Kidney epithelial cell (primary cell): ENCODE measurements at regions not wholly inside any gene's neighbourhood (a gene's known extent, or its start where the extent isn't known, plus 50 kb on each side); places are given as distances from the start of the nearest gene placed in this dataset.

Experiments used
- DNase-seq: peaks from one replicate; pipeline ENCODE4 v3.0.0-alpha.2; 2010; ENCODE audit warnings: low read depth
- H3K27me3 ChIP-seq: 2 replicates; pipeline ENCODE4 v1.6.0; 2011; ENCODE audit warnings: low read length; ENCODE audit not compliant: control insufficient read depth, insufficient read depth
- H3K36me3 ChIP-seq: 2 replicates; pipeline ENCODE4 v1.5.1; 2011; ENCODE audit warnings: low read length; ENCODE audit not compliant: control insufficient read depth, insufficient read depth
- H3K4me3 ChIP-seq: 2 replicates; pipeline ENCODE4 v1.5.1; 2011; ENCODE audit warnings: low read depth, mild to moderate bottlenecking, control low read depth, low read length
- TF ChIP-seq, protein P1 (sequence below): IDR thresholded peaks from 2 replicates; pipeline ENCODE4 v1.5.1; 2011; ENCODE audit warnings: mild to moderate bottlenecking, moderate library complexity, low read length, control low read depth, inconsistent platforms; ENCODE audit not compliant: insufficient read depth, poor library complexity, severe bottlenecking

DNA sequence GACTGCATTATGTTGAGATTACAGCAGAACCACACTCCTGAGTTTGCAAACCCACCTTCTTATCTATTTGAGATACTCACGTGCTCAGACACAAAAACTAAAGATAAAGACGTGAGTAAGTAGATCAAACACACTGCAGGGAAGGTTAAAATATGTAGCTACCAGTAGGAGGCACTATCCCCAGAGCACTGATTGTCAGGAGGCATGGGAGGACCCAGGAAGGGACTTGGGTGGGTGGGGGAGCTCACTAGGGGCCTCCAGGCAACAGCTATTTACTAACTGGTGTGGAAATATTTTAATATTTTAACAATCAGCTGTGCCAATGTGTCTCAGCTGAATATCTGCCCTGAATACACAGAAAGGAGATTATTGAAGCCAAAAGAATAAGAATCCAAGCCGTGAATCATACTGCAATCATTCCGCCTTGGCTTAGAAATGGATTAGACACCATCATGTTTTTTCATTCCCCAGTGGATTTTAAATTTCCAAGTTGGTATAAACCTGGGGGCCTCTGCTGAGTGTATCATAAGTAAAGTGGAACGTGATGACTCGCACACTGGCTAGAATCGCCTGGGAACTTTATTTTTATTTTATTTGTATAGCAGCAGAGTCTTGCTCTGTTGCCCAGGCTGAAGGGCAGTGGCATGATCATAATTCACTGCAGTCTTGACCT is 73.2 kb upstream of the CACNA1A start:
- Histone ChIP-seq H3K4me3 (no peak overlapping the region), H3K36me3 (no peaks in the 10 kb centered on the region), H3K27me3 (no peaks in the 10 kb centered on the region)
- DNase-seq, result no peak
- TF ChIP-seq, protein P1, sequence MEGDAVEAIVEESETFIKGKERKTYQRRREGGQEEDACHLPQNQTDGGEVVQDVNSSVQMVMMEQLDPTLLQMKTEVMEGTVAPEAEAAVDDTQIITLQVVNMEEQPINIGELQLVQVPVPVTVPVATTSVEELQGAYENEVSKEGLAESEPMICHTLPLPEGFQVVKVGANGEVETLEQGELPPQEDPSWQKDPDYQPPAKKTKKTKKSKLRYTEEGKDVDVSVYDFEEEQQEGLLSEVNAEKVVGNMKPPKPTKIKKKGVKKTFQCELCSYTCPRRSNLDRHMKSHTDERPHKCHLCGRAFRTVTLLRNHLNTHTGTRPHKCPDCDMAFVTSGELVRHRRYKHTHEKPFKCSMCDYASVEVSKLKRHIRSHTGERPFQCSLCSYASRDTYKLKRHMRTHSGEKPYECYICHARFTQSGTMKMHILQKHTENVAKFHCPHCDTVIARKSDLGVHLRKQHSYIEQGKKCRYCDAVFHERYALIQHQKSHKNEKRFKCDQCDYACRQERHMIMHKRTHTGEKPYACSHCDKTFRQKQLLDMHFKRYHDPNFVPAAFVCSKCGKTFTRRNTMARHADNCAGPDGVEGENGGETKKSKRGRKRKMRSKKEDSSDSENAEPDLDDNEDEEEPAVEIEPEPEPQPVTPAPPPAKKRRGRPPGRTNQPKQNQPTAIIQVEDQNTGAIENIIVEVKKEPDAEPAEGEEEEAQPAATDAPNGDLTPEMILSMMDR, result no peak

DNA sequence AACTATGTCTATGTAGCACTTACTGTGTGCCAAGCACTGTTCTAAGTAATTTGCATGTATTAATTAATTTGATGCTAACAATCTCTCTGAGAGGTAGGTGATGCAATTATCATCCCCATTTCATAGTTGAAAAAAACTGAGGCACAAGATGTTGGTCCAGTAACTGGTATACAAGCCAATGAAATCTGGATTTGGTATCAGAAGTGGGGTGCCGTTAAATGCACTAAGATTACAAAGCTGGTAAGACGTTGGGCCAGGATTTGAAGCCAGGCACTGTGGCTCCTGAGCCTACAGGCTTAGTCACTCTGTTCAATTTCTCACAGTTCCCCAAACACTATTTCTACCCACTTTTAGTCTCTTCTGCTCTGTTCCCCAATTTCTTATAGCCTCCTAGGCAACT is 70.4 kb upstream of the CACNA1A start:
- Histone ChIP-seq H3K27me3 (no peaks in the 10 kb centered on the region), H3K4me3 (no peak overlapping the region), H3K36me3 (no peaks in the 10 kb centered on the region)
- TF ChIP-seq, protein P1, result no peak
- DNase-seq, result no peak

DNA sequence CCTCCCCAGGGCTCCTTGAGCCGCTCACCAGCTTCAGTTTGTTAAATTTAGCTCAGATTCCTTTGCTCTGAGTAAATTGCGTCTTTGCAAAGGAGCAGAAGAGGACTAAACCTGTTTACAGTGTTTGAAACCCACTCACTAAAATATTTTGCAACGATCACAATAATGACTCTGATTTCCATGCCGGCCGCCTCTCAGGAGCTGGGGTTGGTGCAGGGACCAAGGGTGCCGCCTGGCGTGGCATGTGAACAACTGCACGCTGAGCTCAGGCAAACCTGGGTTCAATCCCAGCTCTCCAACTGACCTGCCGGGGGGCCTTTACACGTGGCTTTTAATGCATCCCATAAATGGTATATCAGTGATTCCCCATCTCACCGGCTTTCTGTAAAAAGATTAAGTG is 68.7 kb upstream of the CACNA1A start:
- Histone ChIP-seq H3K27me3 (no peaks in the 10 kb centered on the region), H3K36me3 (no peaks in the 10 kb centered on the region), H3K4me3 (no peak overlapping the region)
- TF ChIP-seq, protein P1, result no peak
- DNase-seq, result no peak

DNA sequence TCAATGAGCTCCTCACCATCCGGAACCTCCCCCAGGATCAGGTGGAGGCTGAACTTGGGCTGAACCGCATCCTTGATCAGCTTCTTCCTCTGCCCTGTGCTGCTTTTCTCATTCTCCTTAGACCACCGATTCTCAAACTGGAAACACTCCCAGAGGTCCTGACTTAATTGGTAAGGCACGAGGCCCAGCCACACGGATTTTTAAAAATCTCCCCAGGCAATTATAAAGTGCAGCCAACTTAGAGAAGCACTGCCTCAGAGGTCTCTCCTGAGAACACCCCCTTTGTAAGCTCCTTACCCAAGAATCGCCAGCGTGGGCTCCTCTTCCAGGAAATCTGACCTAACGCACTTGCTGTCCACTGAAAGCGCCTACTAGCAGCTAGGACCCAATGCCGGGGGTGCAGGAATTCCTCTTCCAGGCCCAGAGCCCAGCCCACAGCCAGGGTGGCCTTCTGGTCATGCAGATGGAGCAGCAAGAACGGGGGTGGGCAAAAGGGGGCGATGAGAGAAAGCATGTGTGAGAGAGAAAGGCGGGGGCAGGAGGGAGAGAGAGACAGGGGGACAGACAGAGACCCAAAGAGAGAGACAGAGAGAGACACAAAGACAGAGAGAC is 66.9 kb upstream of the CACNA1A start:
- Histone ChIP-seq H3K27me3 (no peaks in the 10 kb centered on the region), H3K36me3 (no peaks in the 10 kb centered on the region), H3K4me3 (no peak overlapping the region)
- TF ChIP-seq, protein P1, result no peak
- no peak for DNase-seq

DNA sequence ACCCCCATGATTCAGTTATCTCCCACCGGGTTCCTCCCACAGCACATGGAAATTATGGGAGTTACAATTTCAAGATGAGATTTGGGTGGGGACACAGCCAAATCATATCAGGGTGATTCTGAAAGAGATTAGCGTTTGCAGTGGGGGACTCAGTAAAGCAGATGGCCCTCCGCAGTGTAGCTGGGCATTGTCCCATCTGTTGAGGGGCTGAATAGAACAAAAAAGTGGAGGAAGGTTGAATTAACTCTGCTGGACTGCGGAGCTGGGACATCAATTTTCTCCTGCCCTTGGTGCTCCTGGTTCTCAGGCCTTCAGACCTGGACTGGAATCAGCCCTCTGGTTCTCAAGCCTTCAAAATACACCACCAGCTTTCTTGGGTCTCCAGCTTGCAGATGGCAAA is 55.2 kb upstream of the CACNA1A start:
- no peaks in the 10 kb centered on the region for H3K36me3 ChIP-seq
- no peak for DNase-seq
- no peaks in the 10 kb centered on the region for H3K27me3 ChIP-seq
- TF ChIP-seq, protein P1, result no peak
- H3K4me3 ChIP-seq, result no peak overlapping the region
